Adrenal gland (tissue), 9 donors: ENCODE measurements at regions not wholly inside any gene's neighbourhood (a gene's known extent, or its start where the extent isn't known, plus 50 kb on each side); places are given as distances from the start of the nearest gene placed in this dataset.

Source experiments
- DNase-seq, 7 donors: peaks; one replicate each; pipeline ENCODE4 v3.0.0-alpha.2; 2019 to 2020
- H3K27ac ChIP-seq, 5 donors: fragments of 200-600 bp; sonication (generic) in 4 of 5; 1 replicate in 3 of 5; 2 replicates in 2 of 5; pipeline versions ENCODE4 v1.5.1 to v1.8.0; 2016 to 2020; ENCODE audit warnings: mild to moderate bottlenecking in 1 of 5
- H3K27me3 ChIP-seq: fragments of 200-600 bp; 2 replicates; pipeline ENCODE4 v1.8.0; 2021
- H3K36me3 ChIP-seq, 2 donors: fragments of 200-600 bp; replicated peaks in 1 of 2; 1 replicate in 1 of 2; 2 replicates in 1 of 2; pipeline versions ENCODE4 v1.5.1 to v1.8.0; 2018 to 2022
- H3K4me1 ChIP-seq, 2 donors: fragments of 200-600 bp; replicated peaks in 1 of 2; 1 replicate in 1 of 2; 2 replicates in 1 of 2; pipeline versions ENCODE4 v1.5.1 to v1.8.0; 2018 to 2021
- H3K4me3 ChIP-seq, 4 donors: fragments of 200-600 bp; sonication (generic) in 3 of 4; one replicate each; pipeline ENCODE4 v1.5.1; 2016 to 2018
- H3K9me3 ChIP-seq, 3 donors: fragments of 200-600 bp; sonication (generic) in 1 of 3; replicated peaks in 1 of 3; 1 replicate in 2 of 3; 2 replicates in 1 of 3; pipeline versions ENCODE4 v1.5.1 to v1.8.0; 2016 to 2021
- CTCF ChIP-seq, 6 experiments: fragments of 450-650 bp in 4 of 6; fragments of 200-600 bp in 2 of 6; sonication (generic) in 1 of 6; IDR thresholded peaks; 1 replicate in 5 of 6; 2 replicates in 1 of 6; pipeline versions ENCODE4 v1.5.1 to v1.8.0; 2016 to 2021; ENCODE audit warnings: antibody characterized with exemption in 6 of 6, mild to moderate bottlenecking in 2 of 6, moderate library complexity in 1 of 6
- POLR2A ChIP-seq, 2 donors: fragments of 450-650 bp; IDR thresholded peaks; one replicate each; pipeline ENCODE4 v1.6.1; 2017; ENCODE audit warnings: antibody characterized with exemption in 2 of 2, mild to moderate bottlenecking in 2 of 2, moderate library complexity in 1 of 2
- WGBS, 4 donors: extraction: QIAGEN DNeasy Blood & Tissue Kit in 2 of 4; methylation state at CpG; one replicate each; pipeline versions ENCODE4 v1.1.5 to v1.1.7; 2013 to 2017; 5-methylcytosine and 5-hydroxymethylcytosine counted together
- intact Hi-C, 2 donors: fragments of 100-400 bp; cut with DNase I; formaldehyde crosslinking; loops; one replicate each; pipeline versions ENCODE4 v1.14.1 to v1.15.0; 2022 to 2023
- donor health status: healthy with polysubstance abuse.
- donor health status: Bipolar disorder and iron deficiency.
- donor health status: DM: yes; HTN: yes; CAD: no.
- donor health status: DM: no; HTN: no; CAD: no.
- donor health status: DM: no; HTN: no; CAD: no.

GRCh38 chr12:132398386-132398991 lies 69.1 kb upstream of the GALNT9 start:
- H3K36me3 ChIP-seq, result no peaks in the 10 kb centered on the region
- 58 to 76% (median 70%) methylated on average over 7 to 24 of the region's 24 CpGs for WGBS, 4 donors
- H3K9me3 ChIP-seq, result no peaks in the 10 kb centered on the region
- no peaks in the 10 kb centered on the region for H3K4me1 ChIP-seq
- H3K27me3 ChIP-seq, result peaks cover 43% of the 10 kb centered on the region
- no peak overlapping the region for H3K27ac ChIP-seq
- no peak overlapping the region for H3K4me3 ChIP-seq
- TF ChIP-seq POLR2A (IDR thresholded peaks at IDR 0.05) (no peak), CTCF (IDR thresholded peaks at IDR 0.05) (no peak)
- intact Hi-C loops, result no loop called here
- DNase-seq, result peak in 2 of 7 donors; percentile 3 to 11

- intact Hi-C loops, result no loop called here
- no peak for DNase-seq
- Histone ChIP-seq H3K27me3 (peaks cover 43% of the 10 kb centered on the region), H3K4me3 (no peak overlapping the region), H3K9me3 (no peaks in the 10 kb centered on the region), H3K36me3 (no peaks in the 10 kb centered on the region), H3K4me1 (no peaks in the 10 kb centered on the region), H3K27ac (no peak overlapping the region)
- WGBS, 4 donors, result 53 to 69% (median 64%) methylated on average over 14 of the region's 14 CpGs
- TF ChIP-seq CTCF (IDR thresholded peaks at IDR 0.05) (no peak), POLR2A (IDR thresholded peaks at IDR 0.05) (no peak)
Measured at GRCh38 chr12:132397934-132398385, 68.6 kb upstream of the GALNT9 start.

GRCh38 chr12:132397152-132397933 lies 68.0 kb upstream of the GALNT9 start:
- Histone ChIP-seq H3K4me3 (no peak overlapping the region), H3K4me1 (no peaks in the 10 kb centered on the region), H3K27me3 (peaks cover 43% of the 10 kb centered on the region), H3K27ac (no peak overlapping the region), H3K9me3 (no peaks in the 10 kb centered on the region), H3K36me3 (no peaks in the 10 kb centered on the region)
- peak in 2 of 7 donors; percentile 3 to 5 for DNase-seq
- intact Hi-C loops, result no loop called here
- TF ChIP-seq CTCF (IDR thresholded peaks at IDR 0.05) (no peak), POLR2A (IDR thresholded peaks at IDR 0.05) (no peak)
- WGBS, 4 donors, result 30 to 42% (median 41%) methylated on average over 32 to 39 of the region's 39 CpGs

GRCh38 chr12:132396657-132397056 lies 67.3 kb upstream of the GALNT9 start:
- no peaks in the 10 kb centered on the region for H3K4me1 ChIP-seq
- intact Hi-C loops, result no loop called here
- no peak overlapping the region for H3K27ac ChIP-seq
- H3K27me3 ChIP-seq, result peaks cover 43% of the 10 kb centered on the region
- WGBS, 4 donors, result 63 to 76% (median 69%) methylated on average over 16 of the region's 16 CpGs
- no peaks in the 10 kb centered on the region for H3K36me3 ChIP-seq
- no peak overlapping the region for H3K4me3 ChIP-seq
- no peaks in the 10 kb centered on the region for H3K9me3 ChIP-seq
- DNase-seq, result peak in 2 of 7 donors; percentile 1 to 3
- TF ChIP-seq CTCF (IDR thresholded peaks at IDR 0.05) (no peak), POLR2A (IDR thresholded peaks at IDR 0.05) (no peak)
